GM12865 (cell line): ENCODE measurements at regions not wholly inside any gene's neighbourhood (a gene's known extent, or its start where the extent isn't known, plus 50 kb on each side); places are given as distances from the start of the nearest gene placed in this dataset.

Experiments used
- DNase-seq: peaks from one replicate; pipeline ENCODE4 v3.0.0; 2010; ENCODE audit warnings: low read depth
- H3K4me3 ChIP-seq: 2 replicates; pipeline ENCODE4 v1.5.1; 2011; ENCODE audit warnings: mild to moderate bottlenecking, low read depth, low read length, control low read depth
- CTCF ChIP-seq: IDR thresholded peaks from 2 replicates; pipeline ENCODE4 v1.5.1; 2011; ENCODE audit warnings: low read length, control low read depth, low read depth, inconsistent platforms; ENCODE audit not compliant: insufficient read depth; ENCODE audit errors: missing control alignments

GRCh38 chr4:174131901-174132300 is 151.6 kb downstream of the FBXO8 start:
- TF ChIP-seq CTCF, result no peak
- DNase-seq, result no peak
- H3K4me3 ChIP-seq, result no peak overlapping the region

- no peak for TF ChIP-seq CTCF
- H3K4me3 ChIP-seq, result no peak overlapping the region
- no peak for DNase-seq
Observed at GRCh38 chr4:174122705-174123104, 160.8 kb downstream of the FBXO8 start.

GRCh38 chr4:174120446-174121295 is 162.8 kb downstream of the FBXO8 start:
- DNase-seq, result peak; percentile 52
- peak; percentile 46 for TF ChIP-seq CTCF
- no peak overlapping the region for H3K4me3 ChIP-seq

GRCh38 chr4:174119830-174120229 is 163.6 kb downstream of the FBXO8 start:
- DNase-seq, result no peak
- no peak for TF ChIP-seq CTCF
- H3K4me3 ChIP-seq, result no peak overlapping the region

GRCh38 chr4:174119051-174119450 is 164.4 kb downstream of the FBXO8 start:
- no peak overlapping the region for H3K4me3 ChIP-seq
- no peak for TF ChIP-seq CTCF
- no peak for DNase-seq

- TF ChIP-seq CTCF, result no peak
- H3K4me3 ChIP-seq, result no peak overlapping the region
- no peak for DNase-seq
Observed at GRCh38 chr4:174118171-174118570, 165.3 kb downstream of the FBXO8 start.

GRCh38 chr4:174117445-174117844 is 166.0 kb downstream of the FBXO8 start:
- no peak for TF ChIP-seq CTCF
- no peak overlapping the region for H3K4me3 ChIP-seq
- no peak for DNase-seq
